Aorta (tissue), 5 donors: ENCODE measurements at regions not wholly inside any gene's neighbourhood (a gene's known extent, or its start where the extent isn't known, plus 50 kb on each side); places are given as distances from the start of the nearest gene placed in this dataset.

ENCODE experiments used
- ATAC-seq: fragments of 200-7000 bp; cut with Tn5 transposase; one replicate; pipeline ENCODE4 v1.9.1; 2022; ENCODE audit warnings: moderate library complexity; ENCODE audit not compliant: low FRiP score
- DNase-seq, 2 donors: peaks; one replicate each; pipeline ENCODE4 v3.0.0-alpha.2; 2020
- H3K27ac ChIP-seq, 2 donors: one replicate each; pipeline ENCODE4 v1.5.1; 2013; ENCODE audit warnings: low read length in 2 of 2, mild to moderate bottlenecking in 2 of 2, moderate library complexity in 2 of 2, control low read depth in 1 of 2, inconsistent platforms in 1 of 2, low read depth in 1 of 2
- H3K27me3 ChIP-seq, 2 donors: one replicate each; pipeline ENCODE4 v1.6.1; 2013; ENCODE audit warnings: control low read depth in 1 of 2, low read length in 1 of 2, mild to moderate bottlenecking in 1 of 2, moderate library complexity in 1 of 2; ENCODE audit not compliant: insufficient read depth in 2 of 2, control insufficient read depth in 1 of 2
- H3K36me3 ChIP-seq, 2 donors: one replicate each; pipeline ENCODE4 v1.6.1; 2013; ENCODE audit warnings: control low read depth in 1 of 2, low read length in 1 of 2, mild to moderate bottlenecking in 1 of 2; ENCODE audit not compliant: insufficient read depth in 2 of 2, control insufficient read depth in 1 of 2
- H3K4me1 ChIP-seq, 2 donors: one replicate each; pipeline ENCODE4 v1.6.1; 2013; ENCODE audit warnings: low read length in 2 of 2, control low read depth in 1 of 2, mild to moderate bottlenecking in 1 of 2, moderate library complexity in 1 of 2; ENCODE audit not compliant: insufficient read depth in 2 of 2, control insufficient read depth in 1 of 2
- H3K4me3 ChIP-seq, 2 donors: one replicate each; pipeline ENCODE4 v1.5.1; 2013; ENCODE audit warnings: low read length in 2 of 2, control low read depth in 1 of 2, mild to moderate bottlenecking in 1 of 2
- H3K9me3 ChIP-seq: one replicate; pipeline ENCODE4 v1.6.1; 2013; ENCODE audit warnings: mild to moderate bottlenecking, low read length; ENCODE audit not compliant: control insufficient read depth
- WGBS, 2 donors: extraction: QIAGEN DNeasy Blood & Tissue Kit; methylation state at CpG; one replicate each; pipeline ENCODE4 v1.1.7; 2013; 5-methylcytosine and 5-hydroxymethylcytosine counted together
- intact Hi-C, 2 donors: fragments of 100-400 bp; cut with DNase I; formaldehyde crosslinking; loops; one replicate each; pipeline versions ENCODE4 v1.14.2 to v1.15.0; 2022
- donor health status: healthy with polysubstance abuse.
- donor health status: Bipolar disorder and iron deficiency.
- donor health status: DM: no; HTN: no; CAD: no.
- donor health status: DM: no; HTN: no; CAD: no.
- donor health status: DM: yes; HTN: yes; CAD: no.

GRCh38 chr5:155952486-155953089 is 374.4 kb upstream of the SGCD start:
- no peak overlapping the region for H3K4me3 ChIP-seq
- no peak overlapping the region for H3K27ac ChIP-seq
- DNase-seq (no peak), ATAC-seq (no peak)
- H3K9me3 ChIP-seq, result no peaks in the 10 kb centered on the region
- 66 to 70% methylated on average over 7 of the region's 7 CpGs for WGBS, 2 donors
- intact Hi-C loops, result loop anchor here in 1 of 2 donors (10.0 kb wide), 1 partner anchor 232 kb away; no protein-coding TSS in a partner anchor
- no peaks in the 10 kb centered on the region for H3K36me3 ChIP-seq
- peaks cover 0 to 2% of the 10 kb centered on the region in 2 donors for H3K4me1 ChIP-seq
- H3K27me3 ChIP-seq, result no peaks in the 10 kb centered on the region

GRCh38 chr5:155953335-155953734 is 373.6 kb upstream of the SGCD start:
- H3K9me3 ChIP-seq, result no peaks in the 10 kb centered on the region
- WGBS, 2 donors, result 94 to 97% methylated on average over 1 of the region's 1 CpG
- DNase-seq, result no peak
- no peak overlapping the region for H3K27ac ChIP-seq
- H3K4me1 ChIP-seq, result peaks cover 0 to 2% of the 10 kb centered on the region in 2 donors
- no peaks in the 10 kb centered on the region for H3K27me3 ChIP-seq
- H3K4me3 ChIP-seq, result no peak overlapping the region
- intact Hi-C loops, result loop anchor here in 1 of 2 donors (10.0 kb wide), 1 partner anchor 231 kb away; no protein-coding TSS in a partner anchor
- no peak for ATAC-seq
- no peaks in the 10 kb centered on the region for H3K36me3 ChIP-seq

DNA sequence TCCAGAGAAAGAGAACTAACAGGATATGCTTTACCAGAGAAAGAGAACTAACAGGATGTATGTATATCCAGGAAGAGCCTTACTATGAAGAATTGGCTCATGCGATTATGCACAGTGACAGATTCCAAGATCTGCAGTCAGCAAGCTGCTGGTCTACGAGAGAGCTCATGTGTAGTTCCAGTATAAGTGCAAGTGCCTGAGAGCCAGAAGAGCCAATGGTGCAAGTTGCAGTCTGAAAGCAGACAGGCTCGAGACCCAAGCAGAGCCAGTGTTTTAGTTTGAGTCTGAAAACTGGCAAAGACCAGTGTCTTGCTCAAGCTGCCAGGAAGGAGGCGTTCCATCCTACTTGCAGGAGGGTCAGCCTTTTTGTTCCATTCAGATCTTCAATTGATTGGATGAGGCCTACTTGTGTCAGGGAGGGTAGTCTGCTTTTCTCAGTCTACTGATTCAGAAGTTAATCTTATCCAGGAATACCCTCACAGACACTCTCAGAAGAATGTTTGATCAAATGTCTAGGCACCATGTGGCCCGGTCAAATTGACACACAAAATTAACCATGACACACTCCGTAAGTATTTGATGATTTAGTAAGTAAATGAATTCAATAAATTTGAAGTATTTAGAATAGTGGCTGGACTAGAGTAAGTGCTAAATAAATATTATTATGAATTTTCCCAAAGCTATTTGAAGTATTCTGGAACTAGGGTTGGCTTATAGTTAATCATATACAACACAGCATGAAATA is 372.1 kb upstream of the SGCD start:
- peak overlapping the region in 1 of 2 donors; percentile 78 for H3K27ac ChIP-seq
- H3K4me3 ChIP-seq, result no peak overlapping the region
- intact Hi-C loops, result loop anchor here in 1 of 2 donors (10.0 kb wide), 1 partner anchor 230 kb away; no protein-coding TSS in a partner anchor
- 28 to 34% methylated on average over 6 of the region's 6 CpGs for WGBS, 2 donors
- no peaks in the 10 kb centered on the region for H3K27me3 ChIP-seq
- H3K36me3 ChIP-seq, result no peaks in the 10 kb centered on the region
- H3K9me3 ChIP-seq, result no peaks in the 10 kb centered on the region
- DNase-seq (no peak), ATAC-seq (no peak)
- peaks cover 0 to 2% of the 10 kb centered on the region in 2 donors for H3K4me1 ChIP-seq

- no peak for ATAC-seq
- DNase-seq, result no peak
- intact Hi-C loops, result loop anchor here in 1 of 2 donors (10.0 kb wide), 1 partner anchor 227 kb away; no protein-coding TSS in a partner anchor
- Histone ChIP-seq H3K27me3 (no peaks in the 10 kb centered on the region), H3K27ac (no peak overlapping the region), H3K36me3 (no peaks in the 10 kb centered on the region), H3K4me1 (peaks cover 0 to 2% of the 10 kb centered on the region in 2 donors), H3K4me3 (no peak overlapping the region), H3K9me3 (no peaks in the 10 kb centered on the region)
- 83 to 84% methylated on average over 3 of the region's 3 CpGs for WGBS, 2 donors
Measured at GRCh38 chr5:155957884-155958283, 369.1 kb upstream of the SGCD start.

DNA sequence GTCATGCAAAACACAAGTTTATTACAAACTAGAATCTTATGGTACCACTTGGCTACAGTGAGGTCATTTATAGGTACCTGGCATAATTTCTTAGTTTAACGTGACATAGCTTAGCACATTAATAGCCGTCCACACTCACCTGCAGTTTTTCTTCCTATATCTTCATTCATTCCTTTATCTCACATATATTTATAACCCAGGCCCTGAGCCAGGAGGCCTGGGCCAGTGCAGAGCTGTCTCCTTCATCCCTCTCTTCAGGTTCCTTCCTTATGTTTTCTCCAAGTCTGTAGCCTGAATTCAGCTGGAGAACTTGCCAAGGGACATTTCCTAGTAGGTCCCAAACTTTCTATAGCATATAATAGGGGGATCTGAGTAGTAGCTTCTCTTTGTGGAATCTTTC is 367.9 kb upstream of the SGCD start:
- no peak overlapping the region for H3K4me3 ChIP-seq
- no peaks in the 10 kb centered on the region for H3K27me3 ChIP-seq
- intact Hi-C loops, result loop anchor here in 1 of 2 donors (10.0 kb wide), 1 partner anchor 226 kb away; no protein-coding TSS in a partner anchor
- no peak overlapping the region for H3K27ac ChIP-seq
- ATAC-seq (no peak), DNase-seq (no peak)
- 43 to 62% methylated on average over 2 of the region's 2 CpGs for WGBS, 2 donors
- no peaks in the 10 kb centered on the region for H3K9me3 ChIP-seq
- peaks cover 0 to 1% of the 10 kb centered on the region in 2 donors for H3K4me1 ChIP-seq
- H3K36me3 ChIP-seq, result no peaks in the 10 kb centered on the region

- Histone ChIP-seq H3K4me1 (no peaks in the 10 kb centered on the region), H3K36me3 (no peaks in the 10 kb centered on the region), H3K9me3 (no peaks in the 10 kb centered on the region), H3K27me3 (no peaks in the 10 kb centered on the region), H3K4me3 (no peak overlapping the region), H3K27ac (no peak overlapping the region)
- intact Hi-C loops, result no loop called here
- DNase-seq (no peak), ATAC-seq (no peak)
- 94 to 97% methylated on average over 3 of the region's 3 CpGs for WGBS, 2 donors
Measured at GRCh38 chr5:155960177-155960576, 366.8 kb upstream of the SGCD start.

DNA sequence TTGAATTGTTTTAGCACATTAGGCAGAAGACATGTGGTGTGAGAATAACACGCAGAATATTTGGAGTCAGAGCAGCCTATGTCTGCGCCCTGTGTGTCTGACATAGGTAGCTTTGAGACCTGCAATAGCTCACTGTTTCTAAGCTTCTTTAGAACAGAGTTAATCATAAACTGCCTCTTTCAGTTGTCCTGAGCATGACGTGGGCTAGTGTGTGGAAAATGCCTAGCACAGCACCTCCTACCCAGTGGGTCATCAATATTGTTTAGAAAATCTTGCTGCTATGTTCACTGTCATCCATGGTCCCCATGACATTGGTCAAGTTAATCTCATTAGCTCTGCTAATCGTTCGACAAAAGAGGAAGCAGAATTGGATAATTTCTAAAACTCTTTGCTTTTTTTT is 357.4 kb upstream of the SGCD start:
- Histone ChIP-seq H3K9me3 (peaks cover 3% of the 10 kb centered on the region), H3K27me3 (no peaks in the 10 kb centered on the region), H3K4me1 (no peaks in the 10 kb centered on the region), H3K36me3 (peaks cover 0 to 2% of the 10 kb centered on the region in 2 donors), H3K27ac (no peak overlapping the region), H3K4me3 (no peak overlapping the region)
- no peak for ATAC-seq
- no peak for DNase-seq
- intact Hi-C loops, result no loop called here
- 89 to 90% methylated on average over 5 of the region's 5 CpGs for WGBS, 2 donors

- WGBS, 2 donors, result 91 to 96% methylated on average over 2 of the region's 2 CpGs
- Histone ChIP-seq H3K27me3 (no peaks in the 10 kb centered on the region), H3K9me3 (no peaks in the 10 kb centered on the region), H3K27ac (no peak overlapping the region), H3K36me3 (peaks cover 0 to 2% of the 10 kb centered on the region in 2 donors), H3K4me3 (no peak overlapping the region), H3K4me1 (peaks cover 2 to 5% of the 10 kb centered on the region in 2 donors)
- intact Hi-C loops, result no loop called here
- ATAC-seq, result no peak
- no peak for DNase-seq
Measured at GRCh38 chr5:155974369-155974768, 352.6 kb upstream of the SGCD start.
